SH-SY5Y (cell line): ENCODE measurements at regions not wholly inside any gene's neighbourhood (a gene's known extent, or its start where the extent isn't known, plus 50 kb on each side); places are given as distances from the start of the nearest gene placed in this dataset.

Experiments used
- GATA2 ChIP-seq: IDR thresholded peaks from 2 replicates; pipeline ENCODE4 v1.6.1; 2011; ENCODE audit warnings: mild to moderate bottlenecking, low read depth, low read length
- GATA3 ChIP-seq: IDR thresholded peaks from 2 replicates; pipeline ENCODE4 v1.6.1; 2011; ENCODE audit warnings: low read depth, mild to moderate bottlenecking, low read length, moderate library complexity

- TF ChIP-seq GATA3 (no peak), GATA2 (no peak)
Observed at GRCh38 chr6:152863618-152864326, 113.2 kb downstream of the VIP start.
